ENCODE measurements at regions not wholly inside any gene's neighbourhood (a gene's known extent, or its start where the extent isn't known, plus 50 kb on each side); places are given as distances from the start of the nearest gene placed in this dataset.

DNA sequence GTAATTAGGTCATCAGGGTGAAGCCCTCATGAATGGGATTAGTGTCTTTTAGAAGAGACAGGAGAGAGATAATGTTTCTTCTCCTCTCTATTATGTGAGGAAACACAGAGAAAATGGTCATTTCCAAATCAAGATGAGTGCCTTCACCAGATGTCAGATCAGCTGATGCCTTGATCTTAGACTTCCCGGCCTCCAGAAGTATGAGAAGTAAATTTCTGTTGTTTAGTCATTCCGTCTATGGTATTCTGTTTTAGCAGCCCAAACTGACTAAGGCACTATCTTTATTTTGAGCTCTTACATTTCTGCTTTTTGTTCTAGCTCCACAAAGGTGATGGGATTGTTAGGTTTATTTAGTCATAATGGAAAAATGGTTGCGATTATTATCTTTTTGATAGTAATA is 273.2 kb upstream of the GADL1 start:
- TF ChIP-seq EZH2 (IDR thresholded peaks at IDR 0.05; ENCODE audit: low read length) = no peak
- TF ChIP-seq, protein P1, sequence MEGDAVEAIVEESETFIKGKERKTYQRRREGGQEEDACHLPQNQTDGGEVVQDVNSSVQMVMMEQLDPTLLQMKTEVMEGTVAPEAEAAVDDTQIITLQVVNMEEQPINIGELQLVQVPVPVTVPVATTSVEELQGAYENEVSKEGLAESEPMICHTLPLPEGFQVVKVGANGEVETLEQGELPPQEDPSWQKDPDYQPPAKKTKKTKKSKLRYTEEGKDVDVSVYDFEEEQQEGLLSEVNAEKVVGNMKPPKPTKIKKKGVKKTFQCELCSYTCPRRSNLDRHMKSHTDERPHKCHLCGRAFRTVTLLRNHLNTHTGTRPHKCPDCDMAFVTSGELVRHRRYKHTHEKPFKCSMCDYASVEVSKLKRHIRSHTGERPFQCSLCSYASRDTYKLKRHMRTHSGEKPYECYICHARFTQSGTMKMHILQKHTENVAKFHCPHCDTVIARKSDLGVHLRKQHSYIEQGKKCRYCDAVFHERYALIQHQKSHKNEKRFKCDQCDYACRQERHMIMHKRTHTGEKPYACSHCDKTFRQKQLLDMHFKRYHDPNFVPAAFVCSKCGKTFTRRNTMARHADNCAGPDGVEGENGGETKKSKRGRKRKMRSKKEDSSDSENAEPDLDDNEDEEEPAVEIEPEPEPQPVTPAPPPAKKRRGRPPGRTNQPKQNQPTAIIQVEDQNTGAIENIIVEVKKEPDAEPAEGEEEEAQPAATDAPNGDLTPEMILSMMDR (optimal IDR thresholded peaks at IDR 0.05 in 1 of 3, IDR thresholded peaks at IDR 0.05 in 1 of 3, conservative IDR thresholded peaks at IDR 0.05 in 1 of 3; ENCODE audit: extremely low read depth in 1 of 3, insufficient read depth in 2 of 3, low read length in 3 of 3) = no peak

Data from keratinocyte (primary cell).